ENCODE measurements at regions not wholly inside any gene's neighbourhood (a gene's known extent, or its start where the extent isn't known, plus 50 kb on each side); places are given as distances from the start of the nearest gene placed in this dataset.

DNA sequence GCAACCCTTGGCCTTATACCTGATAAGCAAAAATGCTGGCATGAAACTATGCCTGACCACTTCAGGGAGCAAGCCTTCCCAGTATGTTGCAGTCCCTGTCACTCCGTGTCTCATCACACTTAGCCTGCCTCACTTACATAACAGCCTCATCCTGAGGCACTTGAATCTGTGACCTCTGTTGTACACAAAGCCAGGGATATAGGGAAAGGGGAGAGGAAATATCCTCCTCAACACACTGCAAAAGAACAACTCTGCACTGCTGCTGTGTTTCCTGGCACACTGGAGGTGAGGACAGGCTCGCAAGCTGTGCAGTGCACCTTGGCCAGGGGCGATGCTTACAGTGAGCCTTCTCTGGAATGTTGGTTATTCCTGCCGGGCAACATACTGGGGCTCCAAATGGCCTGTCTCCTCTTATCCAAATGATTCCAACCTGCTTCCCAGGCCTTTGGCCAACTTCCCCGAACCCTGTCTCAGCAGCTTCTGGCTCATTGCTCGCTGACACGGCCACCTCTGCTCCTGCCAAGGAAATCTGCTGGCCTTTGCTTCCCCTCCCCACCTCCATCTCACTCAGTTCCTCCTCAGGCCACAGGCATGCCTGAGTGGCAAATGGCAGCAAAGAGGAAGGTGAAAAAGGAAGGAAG is 109.2 kb downstream of the CD47 start:
- DNase-seq (ENCODE audit: extremely low spot score in 2 of 2) = no peak
- intact Hi-C loops (cut with DNase I) = no loop called here
- H3K36me3 ChIP-seq = no peaks in the 10 kb centered on the region
- no peaks in the 10 kb centered on the region for H3K9me3 ChIP-seq
- no peak for TF ChIP-seq POLR2AphosphoS5 (IDR thresholded peaks at IDR 0.05; ENCODE audit: insufficient read depth in 1 of 2, low read depth in 1 of 2)
- no peak for TF ChIP-seq POLR2A (IDR thresholded peaks at IDR 0.05)
- TF ChIP-seq, protein P1, sequence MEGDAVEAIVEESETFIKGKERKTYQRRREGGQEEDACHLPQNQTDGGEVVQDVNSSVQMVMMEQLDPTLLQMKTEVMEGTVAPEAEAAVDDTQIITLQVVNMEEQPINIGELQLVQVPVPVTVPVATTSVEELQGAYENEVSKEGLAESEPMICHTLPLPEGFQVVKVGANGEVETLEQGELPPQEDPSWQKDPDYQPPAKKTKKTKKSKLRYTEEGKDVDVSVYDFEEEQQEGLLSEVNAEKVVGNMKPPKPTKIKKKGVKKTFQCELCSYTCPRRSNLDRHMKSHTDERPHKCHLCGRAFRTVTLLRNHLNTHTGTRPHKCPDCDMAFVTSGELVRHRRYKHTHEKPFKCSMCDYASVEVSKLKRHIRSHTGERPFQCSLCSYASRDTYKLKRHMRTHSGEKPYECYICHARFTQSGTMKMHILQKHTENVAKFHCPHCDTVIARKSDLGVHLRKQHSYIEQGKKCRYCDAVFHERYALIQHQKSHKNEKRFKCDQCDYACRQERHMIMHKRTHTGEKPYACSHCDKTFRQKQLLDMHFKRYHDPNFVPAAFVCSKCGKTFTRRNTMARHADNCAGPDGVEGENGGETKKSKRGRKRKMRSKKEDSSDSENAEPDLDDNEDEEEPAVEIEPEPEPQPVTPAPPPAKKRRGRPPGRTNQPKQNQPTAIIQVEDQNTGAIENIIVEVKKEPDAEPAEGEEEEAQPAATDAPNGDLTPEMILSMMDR (IDR thresholded peaks at IDR 0.05) = no peak
- no peak overlapping the region for H3K27ac ChIP-seq
- peaks cover 23% of the 10 kb centered on the region for H3K4me1 ChIP-seq
- no peaks in the 10 kb centered on the region for H3K27me3 ChIP-seq
- no peak overlapping the region for H3K4me3 ChIP-seq

DNA sequence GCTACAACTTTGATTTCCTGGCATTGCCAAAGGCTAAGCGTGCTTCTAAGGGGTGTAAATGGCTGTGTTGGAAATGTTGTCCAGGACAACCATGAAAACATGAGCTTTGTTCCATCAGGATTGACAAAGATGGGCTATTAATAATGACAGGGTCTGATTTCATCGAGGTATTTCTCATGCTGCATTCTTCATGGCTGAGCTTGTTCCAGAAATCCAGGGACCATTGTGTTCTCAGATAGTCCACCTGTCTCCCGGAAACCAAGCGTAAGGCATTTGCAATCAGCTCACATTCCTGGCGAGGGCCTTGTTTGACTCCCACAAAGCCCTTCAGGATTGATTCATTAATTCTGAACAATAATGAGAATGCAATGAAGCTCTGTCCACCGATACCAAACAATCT is 111.3 kb downstream of the CD47 start:
- no peaks in the 10 kb centered on the region for H3K9me3 ChIP-seq
- H3K36me3 ChIP-seq = no peaks in the 10 kb centered on the region
- no peaks in the 10 kb centered on the region for H3K27me3 ChIP-seq
- H3K4me3 ChIP-seq = no peak overlapping the region
- no peak overlapping the region for H3K27ac ChIP-seq
- DNase-seq (ENCODE audit: extremely low spot score in 2 of 2) = no peak
- H3K4me1 ChIP-seq = peaks cover 9% of the 10 kb centered on the region
- TF ChIP-seq, protein P1 (IDR thresholded peaks at IDR 0.05) = no peak
- TF ChIP-seq POLR2A (IDR thresholded peaks at IDR 0.05) = no peak
- no peak for TF ChIP-seq POLR2AphosphoS5 (IDR thresholded peaks at IDR 0.05; ENCODE audit: insufficient read depth in 1 of 2, low read depth in 1 of 2)
- intact Hi-C loops (cut with DNase I) = no loop called here

DNA sequence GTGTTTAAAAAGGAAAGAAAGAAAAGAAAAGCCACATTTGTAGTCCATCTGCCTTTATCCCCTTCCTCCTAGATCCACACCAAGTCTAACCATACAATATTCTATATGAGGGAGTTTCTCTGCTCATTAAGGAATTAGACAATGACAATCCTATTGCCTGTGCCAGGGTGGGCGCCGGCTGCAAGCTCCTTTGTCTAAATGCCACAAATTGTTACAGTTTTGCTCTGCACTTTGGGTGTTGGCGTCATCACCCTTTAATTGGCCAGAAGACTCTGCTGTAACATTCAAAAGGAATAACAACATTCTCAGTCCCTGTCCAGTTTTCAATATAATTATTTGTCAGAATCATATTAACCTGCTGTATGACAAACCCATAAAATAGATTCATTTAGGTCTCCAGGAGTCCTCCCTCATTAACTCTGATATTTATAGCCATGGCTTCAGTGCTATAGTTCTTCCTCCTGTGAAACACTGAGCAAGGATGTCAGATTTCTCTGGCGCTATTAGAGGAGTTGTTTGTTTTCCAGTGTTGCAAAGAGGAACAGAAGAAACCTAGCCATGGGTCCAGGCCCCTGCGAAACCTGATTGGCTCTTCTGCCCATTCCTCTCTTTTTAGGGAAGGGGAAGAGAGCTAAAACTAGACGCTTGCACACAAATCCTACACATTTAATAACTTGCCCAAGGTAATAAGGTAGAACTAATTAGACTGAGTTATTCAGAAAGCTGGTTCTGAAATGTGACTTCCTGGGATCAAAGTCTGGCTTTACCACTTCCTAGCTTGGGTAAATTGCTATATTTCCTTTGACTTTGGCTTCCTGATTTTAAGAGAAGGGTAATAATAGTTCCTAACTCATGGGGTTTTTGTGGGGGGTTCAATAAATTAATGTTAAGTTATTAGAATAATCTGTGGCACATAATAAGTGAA is 112.4 kb downstream of the CD47 start:
- Histone ChIP-seq H3K27me3 (no peaks in the 10 kb centered on the region), H3K4me1 (peaks cover 9% of the 10 kb centered on the region), H3K36me3 (no peaks in the 10 kb centered on the region), H3K9me3 (no peaks in the 10 kb centered on the region), H3K4me3 (no peak overlapping the region), H3K27ac (no peak overlapping the region)
- intact Hi-C loops (cut with DNase I) = no loop called here
- TF ChIP-seq, protein P1 (IDR thresholded peaks at IDR 0.05) = no peak
- TF ChIP-seq POLR2A (IDR thresholded peaks at IDR 0.05) (no peak), POLR2AphosphoS5 (IDR thresholded peaks at IDR 0.05; ENCODE audit: insufficient read depth in 1 of 2, low read depth in 1 of 2) (no peak)
- DNase-seq (ENCODE audit: extremely low spot score in 2 of 2) = no peak

DNA sequence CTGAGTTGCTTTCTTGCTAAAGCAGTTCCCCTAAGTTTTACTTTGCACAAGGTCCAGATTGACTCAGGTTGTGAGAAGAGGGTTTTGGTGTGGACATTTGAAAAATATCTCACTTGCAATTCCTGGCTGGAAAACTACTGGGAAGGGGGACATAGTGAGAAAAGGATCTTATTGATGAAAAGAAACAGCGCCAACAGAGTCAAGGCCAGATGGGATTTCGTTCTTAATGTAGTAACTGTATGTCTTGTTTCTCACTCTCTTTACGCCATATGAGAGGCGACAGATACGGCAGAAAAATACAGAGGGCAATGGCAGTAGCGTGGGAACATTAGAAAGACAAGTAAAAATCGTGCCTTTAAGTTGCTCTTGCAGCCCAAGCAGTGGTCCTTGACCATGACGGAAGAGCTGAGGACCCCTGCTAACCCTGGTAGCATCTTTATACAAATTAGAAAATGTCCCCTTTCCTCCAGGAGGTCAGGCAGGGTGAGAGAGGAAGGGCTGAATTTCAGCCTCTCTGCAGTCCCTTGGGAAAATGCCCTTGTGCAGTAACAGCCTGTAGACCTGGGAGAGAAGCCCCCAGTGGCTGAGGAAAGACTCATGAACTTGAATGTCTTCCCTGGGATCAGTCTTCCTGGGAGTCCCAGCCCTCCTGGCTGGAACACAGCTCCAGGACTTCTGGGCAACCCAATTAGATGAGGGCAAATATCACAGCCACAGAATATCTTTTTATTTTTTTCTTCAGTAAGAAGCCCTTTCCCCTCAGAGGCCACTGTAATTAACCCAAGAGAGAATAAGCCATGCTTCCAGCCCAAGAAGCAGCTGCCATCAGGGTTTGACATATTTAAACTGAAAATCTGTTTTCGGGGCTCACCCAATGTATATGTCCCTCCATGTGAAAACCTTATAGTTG is 113.4 kb downstream of the CD47 start:
- no peak overlapping the region for H3K4me3 ChIP-seq
- intact Hi-C loops (cut with DNase I) = no loop called here
- TF ChIP-seq, protein P1 (IDR thresholded peaks at IDR 0.05) = no peak
- TF ChIP-seq POLR2A (IDR thresholded peaks at IDR 0.05) (no peak), POLR2AphosphoS5 (IDR thresholded peaks at IDR 0.05; ENCODE audit: insufficient read depth in 1 of 2, low read depth in 1 of 2) (no peak)
- DNase-seq (ENCODE audit: extremely low spot score in 2 of 2) = peak in 1 of 2 donors; percentile 56
- H3K9me3 ChIP-seq = no peaks in the 10 kb centered on the region
- H3K36me3 ChIP-seq = no peaks in the 10 kb centered on the region
- peaks cover 9% of the 10 kb centered on the region for H3K4me1 ChIP-seq
- no peak overlapping the region for H3K27ac ChIP-seq
- no peaks in the 10 kb centered on the region for H3K27me3 ChIP-seq
